Neural cell (in vitro differentiated cells): ENCODE measurements at regions not wholly inside any gene's neighbourhood (a gene's known extent, or its start where the extent isn't known, plus 50 kb on each side); places are given as distances from the start of the nearest gene placed in this dataset.

Experiments
- H2AFZ ChIP-seq: fragments of 200-600, 300-800 bp; sonication (generic), shearing (Covaris generic); 2 replicates; pipeline ENCODE4 v1.6.0; 2014; ENCODE audit warnings: low read depth, mild to moderate bottlenecking, antibody characterized with exemption, low read length, moderate library complexity
- H3F3A ChIP-seq: fragments of 200-600 bp; shearing (Covaris generic); 2 replicates; pipeline ENCODE4 v1.6.1; 2016; ENCODE audit warnings: mild to moderate bottlenecking, moderate library complexity, mixed read lengths, antibody characterized with exemption, low read length; ENCODE audit not compliant: insufficient read depth, poor library complexity, severe bottlenecking
- H3K27ac ChIP-seq: fragments of 200-600, 300-800 bp; sonication (generic), shearing (Covaris generic); 2 replicates; pipeline ENCODE4 v1.5.1; 2014; ENCODE audit warnings: mild to moderate bottlenecking, low read length, moderate library complexity
- H3K27me3 ChIP-seq: fragments of 300-800, 200-600 bp; sonication (generic), shearing (Covaris generic); 2 replicates; pipeline ENCODE4 v1.6.0; 2014; ENCODE audit warnings: mild to moderate bottlenecking, low read depth, low read length, moderate library complexity; ENCODE audit not compliant: insufficient read depth
- H3K36me3 ChIP-seq: fragments of 300-800, 200-600 bp; sonication (generic), shearing (Covaris generic); 2 replicates; pipeline ENCODE4 v1.5.1; 2014; ENCODE audit warnings: mild to moderate bottlenecking, antibody characterized with exemption, low read length, moderate library complexity; ENCODE audit not compliant: insufficient read depth
- H3K4me2 ChIP-seq: fragments of 300-800, 200-600 bp; sonication (generic), shearing (Covaris generic); 2 replicates; pipeline ENCODE4 v1.6.0; 2014; ENCODE audit warnings: mild to moderate bottlenecking, low read length
- H3K4me3 ChIP-seq: fragments of 300-800, 200-600 bp; sonication (generic), shearing (Covaris generic); 2 replicates; pipeline ENCODE4 v1.5.1; 2014; ENCODE audit warnings: mild to moderate bottlenecking, low read length, moderate library complexity
- H3K79me2 ChIP-seq: fragments of 200-600 bp; shearing (Covaris generic); replicated peaks from 2 replicates; pipeline ENCODE4 v1.6.0; 2014; ENCODE audit warnings: mild to moderate bottlenecking, low read length, moderate library complexity; ENCODE audit not compliant: insufficient read depth
- H3K9ac ChIP-seq: fragments of 300-800, 200-600 bp; sonication (generic), shearing (Covaris generic); 2 replicates; pipeline ENCODE4 v1.6.1; 2016; ENCODE audit warnings: mild to moderate bottlenecking, low read length, mixed read lengths
- H3K9me2 ChIP-seq: fragments of 200-600 bp; shearing (Covaris generic); 2 replicates; pipeline ENCODE4 v1.6.1; 2016; ENCODE audit warnings: mild to moderate bottlenecking, low read length, mixed read lengths; ENCODE audit not compliant: insufficient read depth
- H3K9me3 ChIP-seq: fragments of 200-600, 300-800 bp; sonication (generic), shearing (Covaris generic); 2 replicates; pipeline ENCODE4 v1.6.1; 2016; ENCODE audit warnings: mild to moderate bottlenecking, mixed run types, low read length, moderate library complexity, mixed read lengths
- H4K20me1 ChIP-seq: fragments of 200-600 bp; shearing (Covaris generic); 2 replicates; pipeline ENCODE4 v1.6.1; 2016; ENCODE audit warnings: mild to moderate bottlenecking, mixed run types; ENCODE audit not compliant: insufficient read depth
- EP300 ChIP-seq: fragments of 450-650 bp; conservative IDR thresholded peaks from 2 replicates; pipeline ENCODE4 v1.6.1; 2014; ENCODE audit warnings: antibody characterized with exemption, mild to moderate bottlenecking, moderate library complexity; ENCODE audit not compliant: poor library complexity, severe bottlenecking
- EZH2 ChIP-seq: fragments of 200-600, 300-800 bp; shearing (Covaris generic), sonication (generic); IDR thresholded peaks from 2 replicates; pipeline ENCODE4 v1.6.1; 2014; ENCODE audit warnings: antibody characterized with exemption, low read length, borderline replicate concordance, mild to moderate bottlenecking; ENCODE audit not compliant: insufficient read depth, poor library complexity, severe bottlenecking
- MXI1 ChIP-seq: fragments of 450-650 bp; conservative IDR thresholded peaks from 2 replicates; pipeline ENCODE4 v1.6.1; 2014; ENCODE audit warnings: antibody characterized with exemption, mild to moderate bottlenecking; ENCODE audit not compliant: poor library complexity, severe bottlenecking
- POLR2AphosphoS5 ChIP-seq: IDR thresholded peaks from 2 replicates; pipeline ENCODE4 v1.6.1; 2012
- RAD21 ChIP-seq: fragments of 450-650 bp; conservative IDR thresholded peaks from 2 replicates; pipeline ENCODE4 v1.6.1; 2014; ENCODE audit warnings: antibody characterized with exemption, mild to moderate bottlenecking, moderate library complexity
- SMC3 ChIP-seq: fragments of 450-650 bp; conservative IDR thresholded peaks from 2 replicates; pipeline ENCODE4 v1.6.1; 2014; ENCODE audit warnings: antibody characterized with exemption, mild to moderate bottlenecking, moderate library complexity; ENCODE audit not compliant: poor library complexity
- TAF1 ChIP-seq: IDR thresholded peaks from 2 replicates; pipeline ENCODE4 v1.6.1; 2012; ENCODE audit warnings: low read depth
- TF ChIP-seq, protein P1 (sequence below): fragments of 450-650 bp; IDR thresholded peaks from 2 replicates; pipeline ENCODE4 v1.5.1; 2014; ENCODE audit warnings: antibody characterized with exemption, mild to moderate bottlenecking, moderate library complexity; ENCODE audit not compliant: poor library complexity, severe bottlenecking
- TF ChIP-seq, protein P2 (sequence below): IDR thresholded peaks from 2 replicates; pipeline ENCODE4 v1.6.1; 2012; ENCODE audit warnings: borderline replicate concordance

DNA sequence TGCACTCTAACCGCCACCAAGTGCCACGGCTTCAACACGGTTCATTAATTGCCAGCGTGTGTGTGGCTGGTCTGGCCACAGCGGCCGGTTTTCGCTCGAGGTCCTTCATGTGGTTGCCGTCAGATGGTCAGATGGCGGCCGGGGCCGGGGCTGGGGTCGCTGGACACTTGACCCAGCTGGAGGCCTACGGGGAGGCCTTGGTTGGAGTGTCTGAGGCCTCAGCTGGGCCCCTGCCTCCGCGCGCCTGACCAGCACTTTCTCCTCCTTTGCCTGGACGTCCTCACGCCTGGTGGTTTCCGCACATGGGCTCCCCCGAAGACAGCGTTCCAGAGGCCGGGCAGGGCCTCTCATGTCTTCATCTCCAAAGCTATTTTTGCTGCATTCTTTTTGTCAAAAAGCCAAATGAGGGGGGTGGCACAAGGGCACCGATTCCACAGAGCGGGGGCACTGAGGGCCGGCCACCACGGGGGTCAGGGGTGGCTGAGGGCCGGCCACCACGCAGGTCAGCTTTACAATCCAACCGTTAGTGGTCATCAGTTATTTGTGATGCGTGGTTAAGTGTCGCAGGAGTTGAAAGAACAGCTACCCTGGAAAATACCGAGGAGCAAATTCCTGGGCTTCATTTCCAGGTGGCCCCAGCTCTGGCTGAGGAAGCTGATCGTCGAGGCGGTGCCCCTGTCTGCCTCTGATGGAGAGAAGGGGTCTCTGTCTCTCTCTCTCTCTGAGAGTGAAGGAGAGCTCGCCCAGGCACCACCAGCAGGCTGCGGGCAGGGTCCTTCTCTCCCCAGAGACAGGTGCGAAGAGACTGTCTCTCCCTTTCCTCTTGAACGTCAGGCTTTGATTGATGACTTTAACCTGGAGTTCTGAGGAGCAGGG lies 50.5 kb upstream of the FRMD1 start:
- Histone ChIP-seq H3K9me2 (no peaks in the 10 kb centered on the region), H3K27ac (no peak overlapping the region), H3K79me2 (no peaks in the 10 kb centered on the region), H3F3A (no peaks in the 10 kb centered on the region), H4K20me1 (no peaks in the 10 kb centered on the region), H3K36me3 (no peaks in the 10 kb centered on the region), H2AFZ (no peak overlapping the region), H3K4me2 (no peak overlapping the region), H3K4me3 (no peak overlapping the region), H3K27me3 (no peaks in the 10 kb centered on the region), H3K9ac (no peak overlapping the region), H3K9me3 (no peaks in the 10 kb centered on the region)
- TF ChIP-seq RAD21 (no peak), EZH2 (no peak)
- TF ChIP-seq, protein P1, sequence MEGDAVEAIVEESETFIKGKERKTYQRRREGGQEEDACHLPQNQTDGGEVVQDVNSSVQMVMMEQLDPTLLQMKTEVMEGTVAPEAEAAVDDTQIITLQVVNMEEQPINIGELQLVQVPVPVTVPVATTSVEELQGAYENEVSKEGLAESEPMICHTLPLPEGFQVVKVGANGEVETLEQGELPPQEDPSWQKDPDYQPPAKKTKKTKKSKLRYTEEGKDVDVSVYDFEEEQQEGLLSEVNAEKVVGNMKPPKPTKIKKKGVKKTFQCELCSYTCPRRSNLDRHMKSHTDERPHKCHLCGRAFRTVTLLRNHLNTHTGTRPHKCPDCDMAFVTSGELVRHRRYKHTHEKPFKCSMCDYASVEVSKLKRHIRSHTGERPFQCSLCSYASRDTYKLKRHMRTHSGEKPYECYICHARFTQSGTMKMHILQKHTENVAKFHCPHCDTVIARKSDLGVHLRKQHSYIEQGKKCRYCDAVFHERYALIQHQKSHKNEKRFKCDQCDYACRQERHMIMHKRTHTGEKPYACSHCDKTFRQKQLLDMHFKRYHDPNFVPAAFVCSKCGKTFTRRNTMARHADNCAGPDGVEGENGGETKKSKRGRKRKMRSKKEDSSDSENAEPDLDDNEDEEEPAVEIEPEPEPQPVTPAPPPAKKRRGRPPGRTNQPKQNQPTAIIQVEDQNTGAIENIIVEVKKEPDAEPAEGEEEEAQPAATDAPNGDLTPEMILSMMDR, result no peak

DNA sequence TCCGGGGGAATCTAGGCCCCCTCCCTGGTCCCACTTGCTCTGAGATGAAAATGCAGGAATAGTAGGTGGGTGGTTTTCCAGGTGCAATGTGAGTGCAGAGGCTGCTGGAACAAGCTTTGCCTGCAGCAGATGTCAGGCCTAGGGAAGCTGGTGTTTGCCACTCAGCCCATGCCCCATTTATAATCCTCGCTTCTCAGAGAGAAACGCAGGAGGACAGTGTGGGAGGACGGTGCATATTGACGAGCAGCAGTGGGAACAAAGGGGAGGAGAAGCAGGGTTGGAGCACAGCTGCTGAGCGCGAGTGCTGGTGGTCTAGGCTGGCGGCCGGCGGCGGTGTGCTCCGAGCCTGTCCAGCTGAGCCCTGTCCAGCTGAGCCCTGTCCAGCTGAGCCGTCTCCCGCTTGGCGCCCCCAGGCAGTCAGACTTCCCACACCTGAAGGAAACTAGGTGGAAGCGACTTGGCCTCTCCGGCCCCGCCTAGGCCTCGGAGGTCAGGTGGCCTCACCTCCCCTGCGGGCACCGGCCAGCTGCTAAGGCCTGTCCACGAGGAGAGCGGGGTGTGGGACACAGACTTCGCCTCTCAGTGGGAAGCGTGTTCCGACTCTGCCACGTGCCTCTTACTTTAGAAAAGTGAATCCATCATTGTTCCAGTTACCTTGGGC lies 49.7 kb upstream of the FRMD1 start:
- Histone ChIP-seq H3K4me3 (no peak overlapping the region), H3K4me2 (no peak overlapping the region), H3K79me2 (no peaks in the 10 kb centered on the region), H3K9ac (no peak overlapping the region), H3K36me3 (no peaks in the 10 kb centered on the region), H3K9me3 (no peaks in the 10 kb centered on the region), H4K20me1 (no peaks in the 10 kb centered on the region), H3F3A (no peaks in the 10 kb centered on the region), H3K27me3 (no peaks in the 10 kb centered on the region), H3K27ac (no peak overlapping the region), H2AFZ (no peak overlapping the region), H3K9me2 (no peaks in the 10 kb centered on the region)
- TF ChIP-seq RAD21, result no peak
- no peak for TF ChIP-seq MXI1
- TF ChIP-seq EZH2, result no peak
- TF ChIP-seq, protein P2, sequence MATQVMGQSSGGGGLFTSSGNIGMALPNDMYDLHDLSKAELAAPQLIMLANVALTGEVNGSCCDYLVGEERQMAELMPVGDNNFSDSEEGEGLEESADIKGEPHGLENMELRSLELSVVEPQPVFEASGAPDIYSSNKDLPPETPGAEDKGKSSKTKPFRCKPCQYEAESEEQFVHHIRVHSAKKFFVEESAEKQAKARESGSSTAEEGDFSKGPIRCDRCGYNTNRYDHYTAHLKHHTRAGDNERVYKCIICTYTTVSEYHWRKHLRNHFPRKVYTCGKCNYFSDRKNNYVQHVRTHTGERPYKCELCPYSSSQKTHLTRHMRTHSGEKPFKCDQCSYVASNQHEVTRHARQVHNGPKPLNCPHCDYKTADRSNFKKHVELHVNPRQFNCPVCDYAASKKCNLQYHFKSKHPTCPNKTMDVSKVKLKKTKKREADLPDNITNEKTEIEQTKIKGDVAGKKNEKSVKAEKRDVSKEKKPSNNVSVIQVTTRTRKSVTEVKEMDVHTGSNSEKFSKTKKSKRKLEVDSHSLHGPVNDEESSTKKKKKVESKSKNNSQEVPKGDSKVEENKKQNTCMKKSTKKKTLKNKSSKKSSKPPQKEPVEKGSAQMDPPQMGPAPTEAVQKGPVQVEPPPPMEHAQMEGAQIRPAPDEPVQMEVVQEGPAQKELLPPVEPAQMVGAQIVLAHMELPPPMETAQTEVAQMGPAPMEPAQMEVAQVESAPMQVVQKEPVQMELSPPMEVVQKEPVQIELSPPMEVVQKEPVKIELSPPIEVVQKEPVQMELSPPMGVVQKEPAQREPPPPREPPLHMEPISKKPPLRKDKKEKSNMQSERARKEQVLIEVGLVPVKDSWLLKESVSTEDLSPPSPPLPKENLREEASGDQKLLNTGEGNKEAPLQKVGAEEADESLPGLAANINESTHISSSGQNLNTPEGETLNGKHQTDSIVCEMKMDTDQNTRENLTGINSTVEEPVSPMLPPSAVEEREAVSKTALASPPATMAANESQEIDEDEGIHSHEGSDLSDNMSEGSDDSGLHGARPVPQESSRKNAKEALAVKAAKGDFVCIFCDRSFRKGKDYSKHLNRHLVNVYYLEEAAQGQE, result no peak
- no peak for TF ChIP-seq EP300
- TF ChIP-seq POLR2AphosphoS5, result no peak
- TF ChIP-seq TAF1, result no peak
- TF ChIP-seq, protein P1, result no peak
- no peak for TF ChIP-seq SMC3
